ENCODE measurements at regions not wholly inside any gene's neighbourhood (a gene's known extent, or its start where the extent isn't known, plus 50 kb on each side); places are given as distances from the start of the nearest gene placed in this dataset.

- H3K23me2 ChIP-seq (ENCODE audit: low read depth, low read length) = no peaks in the 10 kb centered on the region
- H2BK5ac ChIP-seq (ENCODE audit: low read depth, low read length) = no peak overlapping the region
- no peak overlapping the region for H2BK20ac ChIP-seq (ENCODE audit: low read length)
- no peak overlapping the region for H3K18ac ChIP-seq (ENCODE audit: extremely low read depth, low read length)
- H3K9ac ChIP-seq (replicated peaks in 1 of 4; ENCODE audit: extremely low read depth in 1 of 4, low read depth in 3 of 4, low read length in 3 of 4) = no peak overlapping the region
- H3K27ac ChIP-seq (ENCODE audit: low read depth, low read length) = no peak overlapping the region
- no peak overlapping the region for H3K4ac ChIP-seq (replicated peaks; ENCODE audit: insufficient read length, low read depth, low read length)
- DNase-seq (ENCODE audit: low read depth in 1 of 2, low spot score in 2 of 2) (no peak), FAIRE-seq (no peak)
- POLR2A ChIA-PET (ENCODE audit: partially characterized antibody) = no interaction called here
- no peak overlapping the region for H4K91ac ChIP-seq (replicated peaks; ENCODE audit: insufficient read length, low read length)
- H3K14ac ChIP-seq (ENCODE audit: insufficient read length) = no peak overlapping the region
- H3K27me3 ChIP-seq (replicated peaks in 1 of 4; ENCODE audit: control insufficient read depth in 3 of 4, extremely low read depth in 1 of 4, insufficient read depth in 3 of 4, low read length in 3 of 4) = no peaks in the 10 kb centered on the region
- H4K8ac ChIP-seq (ENCODE audit: extremely low read depth, insufficient read depth, low read length) = no peak overlapping the region
- H4K5ac ChIP-seq (ENCODE audit: insufficient read length, low read depth, low read length) = no peak overlapping the region
- H2BK15ac ChIP-seq (ENCODE audit: low read length) = no peak overlapping the region
- no peaks in the 10 kb centered on the region for H4K20me1 ChIP-seq (replicated peaks in 1 of 2; ENCODE audit: control insufficient read depth in 1 of 2, insufficient read depth in 2 of 2, low read length in 2 of 2)
- no peak overlapping the region for H2AK5ac ChIP-seq (ENCODE audit: low read depth, low read length)
- no peaks in the 10 kb centered on the region for H3K9me3 ChIP-seq (ENCODE audit: insufficient read depth in 2 of 2, low read depth in 1 of 2, low read length in 1 of 2)
- H3K23ac ChIP-seq (ENCODE audit: insufficient read length) = no peak overlapping the region
- no peaks in the 10 kb centered on the region for H3K79me2 ChIP-seq (ENCODE audit: control insufficient read depth in 1 of 2, insufficient read depth in 2 of 2, low read length in 2 of 2)
- H3K36me3 ChIP-seq (ENCODE audit: control insufficient read depth in 2 of 4, insufficient read depth in 4 of 4, low read length in 3 of 4) = no peaks in the 10 kb centered on the region
- H2BK120ac ChIP-seq (replicated peaks; ENCODE audit: low read depth, low read length) = no peak overlapping the region
- no peak overlapping the region for H2AFZ ChIP-seq (ENCODE audit: low read length)
- 89% methylated on average over 1 of the region's 1 CpG; no CpG with 5 or more reads in 1 of the 2 experiments for WGBS, 2 experiments (ENCODE audit: extremely low coverage in 1 of 2, insufficient coverage in 1 of 2, insufficient read length in 1 of 2, insufficient replicate concordance in 2 of 2, low coverage in 1 of 2, low lambda C conversion rate in 2 of 2, missing lambda C conversion rate in 1 of 2)
- no peak overlapping the region for H3K4me2 ChIP-seq (ENCODE audit: insufficient read depth in 1 of 2, low read depth in 2 of 2, low read length in 2 of 2)
- no peak overlapping the region for H2BK12ac ChIP-seq (ENCODE audit: low read depth, low read length)
- H3K4me3 ChIP-seq (ENCODE audit: extremely low read depth in 1 of 4, insufficient read depth in 2 of 4, low read depth in 3 of 4, low read length in 4 of 4) = no peak overlapping the region
- no peak overlapping the region for H3K56ac ChIP-seq (replicated peaks; ENCODE audit: insufficient read length, low read depth, low read length)
- 0 out of 7 replicates have a peak, but pooled peaks cover 0 to 4% (median 0%) of the 10 kb centered on the region in 4 experiments for H3K4me1 ChIP-seq (replicated peaks in 1 of 4; ENCODE audit: control insufficient read depth in 3 of 4, insufficient read depth in 4 of 4, low read length in 3 of 4)
- no peaks in the 10 kb centered on the region for H3K79me1 ChIP-seq (ENCODE audit: low read depth, low read length)
- CTCF ChIA-PET (ENCODE audit: partially characterized antibody) = interaction anchor here (1.2 kb wide), 1 partner anchor 71 kb away, joined by 3 read pairs; no protein-coding TSS in a partner anchor
- no peak for TF ChIP-seq GABPA (IDR thresholded peaks at IDR 0.05; ENCODE audit: borderline replicate concordance, insufficient read depth, low read length)
- TF ChIP-seq RAD21 (IDR thresholded peaks at IDR 0.05 in 1 of 2, conservative IDR thresholded peaks at IDR 0.05 in 1 of 2; ENCODE audit: low read depth in 2 of 2, low read length in 2 of 2) = no peak
- TF ChIP-seq SP2 (IDR thresholded peaks at IDR 0.05; ENCODE audit: low read length) = no peak
- no peak for TF ChIP-seq E2F6 (IDR thresholded peaks at IDR 0.05)
- TF ChIP-seq SP4 (IDR thresholded peaks at IDR 0.05; ENCODE audit: low read length) = no peak
- no peak for TF ChIP-seq BRCA1 (IDR thresholded peaks at IDR 0.05; ENCODE audit: low read depth, low read length)
- no peak for TF ChIP-seq HDAC2 (IDR thresholded peaks at IDR 0.05; ENCODE audit: borderline replicate concordance in 1 of 2, low read depth in 2 of 2, low read length in 2 of 2)
- TF ChIP-seq SIRT6 (IDR thresholded peaks at IDR 0.05; ENCODE audit: low read length) = no peak
- no peak for TF ChIP-seq POLR2A (IDR thresholded peaks at IDR 0.05; ENCODE audit: control extremely low read depth in 1 of 2, low read depth in 2 of 2, low read length in 2 of 2)
- no peak for TF ChIP-seq USF2 (IDR thresholded peaks at IDR 0.05; ENCODE audit: low read length)
- TF ChIP-seq CREB1 (IDR thresholded peaks at IDR 0.05) = no peak
Observed at GRCh38 chr12:126432780-126433179, 1367.5 kb downstream of the AACS start.
